K562 (cell line): ENCODE measurements at regions not wholly inside any gene's neighbourhood (a gene's known extent, or its start where the extent isn't known, plus 50 kb on each side); places are given as distances from the start of the nearest gene placed in this dataset.

Experiments used
- ARHGAP35 ChIP-seq: fragments of 450-650 bp; IDR thresholded peaks from 2 replicates; pipeline ENCODE4 v1.6.1; 2018; ENCODE audit not compliant: partially characterized antibody
- CEBPB ChIP-seq: fragments of 450-650 bp; IDR thresholded peaks from 2 replicates; pipeline ENCODE4 v1.6.1; 2016; ENCODE audit warnings: missing genetic modification characterization, missing compliant biosample characterization
- CHD4 ChIP-seq: fragments of 200-600 bp; sonication (generic); IDR thresholded peaks from 3 replicates; pipeline ENCODE4 v1.6.1; 2012; ENCODE audit warnings: low read depth, mild to moderate bottlenecking, mixed read lengths, low read length, inconsistent platforms; ENCODE audit not compliant: insufficient read depth, insufficient replicate concordance, poor library complexity, severe bottlenecking
- CTCF ChIP-seq, 3 experiments: IDR thresholded peaks in 2 of 3; conservative IDR thresholded peaks in 1 of 3; 2 replicates each; pipeline ENCODE4 v1.5.1; 2011 to 2012; ENCODE audit warnings: low read length in 3 of 3, mild to moderate bottlenecking in 3 of 3, control low read depth in 2 of 3, improper control_type of control experiment in 1 of 3, inconsistent platforms in 1 of 3, low read depth in 1 of 3, mixed read lengths in 1 of 3, moderate library complexity in 1 of 3; ENCODE audit not compliant: insufficient read depth in 2 of 3
- FOXA3 ChIP-seq, 2 experiments: fragments of 450-650 bp in 1 of 2; sonication (generic) in 1 of 2; formaldehyde crosslinking; IDR thresholded peaks in 1 of 2; conservative IDR thresholded peaks in 1 of 2; 2 replicates each; pipeline versions ENCODE4 v1.4.0 to v1.8.0; 2020 to 2022; ENCODE audit warnings: mild to moderate bottlenecking in 2 of 2, missing genetic modification reagents in 1 of 2
- HBP1 ChIP-seq: fragments of 450-650 bp; formaldehyde crosslinking; IDR thresholded peaks from 2 replicates; pipeline ENCODE4 v1.4.0; 2022; ENCODE audit warnings: missing genetic modification characterization
- HNRNPH1 ChIP-seq: fragments of 200-400 bp; formaldehyde crosslinking; optimal IDR thresholded peaks from 2 replicates; pipeline ENCODE3; 2017; ENCODE audit warnings: low read depth, mild to moderate bottlenecking, low read length, moderate library complexity
- MAX ChIP-seq: sonication (generic); formaldehyde crosslinking; IDR thresholded peaks from 2 replicates; pipeline ENCODE4 v1.9.0; 2022; ENCODE audit warnings: mild to moderate bottlenecking, missing genetic modification reagents
- POLR2AphosphoS5 ChIP-seq: IDR thresholded peaks from 2 replicates; pipeline ENCODE4 v1.6.1; 2011; ENCODE audit warnings: mild to moderate bottlenecking, low read depth, low read length, moderate library complexity; ENCODE audit not compliant: control insufficient read depth, insufficient read depth
- SIX5 ChIP-seq, 2 experiments: IDR thresholded peaks; 2 replicates each; pipeline ENCODE4 v1.6.1; 2011; ENCODE audit warnings: low read length in 2 of 2, borderline replicate concordance in 1 of 2, low read depth in 1 of 2, mild to moderate bottlenecking in 1 of 2, moderate library complexity in 1 of 2; ENCODE audit not compliant: insufficient read depth in 1 of 2
- TCF7L2 ChIP-seq: fragments of 150-350 bp; IDR thresholded peaks from 2 replicates; pipeline ENCODE4 v1.6.1; 2016; ENCODE audit warnings: low read depth, mild to moderate bottlenecking, low read length, moderate library complexity
- ZFX ChIP-seq: sonication (generic); formaldehyde crosslinking; IDR thresholded peaks from 2 replicates; pipeline ENCODE4 v1.8.0; 2022; ENCODE audit warnings: mild to moderate bottlenecking, missing genetic modification reagents, moderate library complexity
- ZNF140 ChIP-seq: fragments of 250-450 bp; sonication (Bioruptor Pico); IDR thresholded peaks from 2 replicates; pipeline ENCODE4 v1.8.0; 2021; ENCODE audit warnings: moderate library complexity, mild to moderate bottlenecking, inconsistent platforms
- ZNF512 ChIP-seq: IDR thresholded peaks from 2 replicates; pipeline ENCODE4 v1.6.1; 2016; ENCODE audit warnings: missing genetic modification characterization, missing compliant biosample characterization

GRCh38 chr22:26786398-26786797, 129.0 kb downstream of the MIAT start:
- no peak for TF ChIP-seq ZNF512 (tag)
- TF ChIP-seq FOXA3 (CRISPR knock-in tag; conservative IDR thresholded peaks at IDR 0.05 in 1 of 2, IDR thresholded peaks at IDR 0.05 in 1 of 2) = no peak
- no peak for TF ChIP-seq MAX (CRISPR knock-in tag)
- no peak for TF ChIP-seq SIX5 (IDR thresholded peaks at IDR 0.05; ENCODE audit: borderline replicate concordance in 1 of 2, insufficient read depth in 1 of 2, low read depth in 1 of 2, low read length in 2 of 2)
- TF ChIP-seq POLR2AphosphoS5 = no peak
- TF ChIP-seq HBP1 (CRISPR knock-in tag) = no peak
- TF ChIP-seq CHD4 = no peak
- TF ChIP-seq ZFX (CRISPR knock-in tag) = no peak
- no peak for TF ChIP-seq ZNF140 (CRISPR knock-in tag)
- TF ChIP-seq TCF7L2 = no peak
- TF ChIP-seq CTCF (IDR thresholded peaks at IDR 0.05 in 2 of 3, conservative IDR thresholded peaks at IDR 0.05 in 1 of 3; ENCODE audit: insufficient read depth in 2 of 3, low read depth in 1 of 3, low read length in 3 of 3) = no peak
- no peak for TF ChIP-seq CEBPB (tag)
- TF ChIP-seq ARHGAP35 = no peak
- no peak for TF ChIP-seq HNRNPH1
